Naive thymus-derived CD4-positive, alpha-beta T cell (primary cell): ENCODE measurements at regions not wholly inside any gene's neighbourhood (a gene's known extent, or its start where the extent isn't known, plus 50 kb on each side); places are given as distances from the start of the nearest gene placed in this dataset.
A peak's percentile ranks its signal among the peaks of the same experiment; 100 is the strongest.

ENCODE experiments used
- ATAC-seq: fragments of 150-1000 bp; cut with Tn5 transposase; 2 replicates; pipeline ENCODE4 v1.10.0; 2021; ENCODE audit warnings: mild to moderate bottlenecking, moderate library complexity
- CTCF ChIA-PET: fragments of 350-600 bp; sonication (Branson Sonifier 250); formaldehyde crosslinking; loops from one replicate; lab custom pipeline; 2021; ENCODE audit warnings: antibody characterized with exemption; lab: Charles Lee
- POLR2A ChIA-PET: fragments of 350-600 bp; sonication (Branson Sonifier 250); formaldehyde crosslinking; loops from one replicate; lab custom pipeline; 2021; ENCODE audit warnings: antibody characterized with exemption, inconsistent platforms; lab: Charles Lee
- DNase-seq, 9 donors: peaks; one replicate each; pipeline versions ENCODE4 v3.0.0 to v3.0.0-alpha.2; 2020 to 2022; ENCODE audit warnings: mixed read lengths in 1 of 9
- H3K27ac ChIP-seq: one replicate; pipeline ENCODE4 v1.7.0; 2013; ENCODE audit warnings: mild to moderate bottlenecking, low read depth, low read length, moderate library complexity
- H3K27me3 ChIP-seq, 2 donors: one replicate each; pipeline ENCODE4 v1.7.0; 2013; ENCODE audit warnings: low read length in 2 of 2, mild to moderate bottlenecking in 2 of 2, moderate library complexity in 2 of 2; ENCODE audit not compliant: control insufficient read depth in 2 of 2, insufficient read depth in 2 of 2
- H3K36me3 ChIP-seq, 3 experiments: 1 replicate in 2 of 3; 2 replicates in 1 of 3; pipeline ENCODE4 v1.7.0; 2013; ENCODE audit warnings: low read length in 3 of 3, mild to moderate bottlenecking in 3 of 3, moderate library complexity in 1 of 3; ENCODE audit not compliant: insufficient read depth in 3 of 3, control insufficient read depth in 2 of 3
- H3K4me1 ChIP-seq, 2 donors: one replicate each; pipeline ENCODE4 v1.7.0; 2013; ENCODE audit warnings: low read length in 2 of 2, mild to moderate bottlenecking in 2 of 2, moderate library complexity in 1 of 2; ENCODE audit not compliant: control insufficient read depth in 2 of 2, insufficient read depth in 2 of 2
- H3K4me3 ChIP-seq: 2 replicates; pipeline ENCODE4 v1.7.0; 2013; ENCODE audit warnings: mild to moderate bottlenecking, low read length
- H3K9me3 ChIP-seq, 3 experiments: 1 replicate in 2 of 3; 2 replicates in 1 of 3; pipeline ENCODE4 v1.7.0; 2013; ENCODE audit warnings: low read length in 3 of 3; ENCODE audit not compliant: control insufficient read depth in 2 of 3
- H3K27ac Mint-ChIP-seq, 9 donors: one replicate each; pipeline ENCODE4 v1.8.0; 2020 to 2022; ENCODE audit warnings: mixed read lengths in 9 of 9, mild to moderate bottlenecking in 8 of 9, moderate library complexity in 5 of 9, inconsistent platforms in 2 of 9
- H3K27me3 Mint-ChIP-seq, 5 donors: one replicate each; pipeline ENCODE4 v1.8.0; 2021 to 2022; ENCODE audit warnings: mixed read lengths in 5 of 5, mild to moderate bottlenecking in 1 of 5
- H3K36me3 Mint-ChIP-seq, 5 donors: one replicate each; pipeline ENCODE4 v1.8.0; 2020 to 2022; ENCODE audit warnings: mixed read lengths in 5 of 5, mild to moderate bottlenecking in 3 of 5, inconsistent platforms in 1 of 5
- H3K4me1 Mint-ChIP-seq, 7 donors: one replicate each; pipeline ENCODE4 v1.8.0; 2020 to 2022; ENCODE audit warnings: mixed read lengths in 7 of 7, mild to moderate bottlenecking in 3 of 7, inconsistent platforms in 1 of 7
- H3K4me3 Mint-ChIP-seq, 10 donors: one replicate each; pipeline ENCODE4 v1.8.0; 2020 to 2022; ENCODE audit warnings: mild to moderate bottlenecking in 10 of 10, mixed read lengths in 10 of 10, moderate library complexity in 6 of 10, inconsistent platforms in 2 of 10
- H3K9me3 Mint-ChIP-seq, 11 donors: one replicate each; pipeline ENCODE4 v1.8.0; 2020 to 2022; ENCODE audit warnings: mixed read lengths in 11 of 11, mild to moderate bottlenecking in 4 of 11, inconsistent platforms in 1 of 11, moderate library complexity in 1 of 11
- intact Hi-C, 2 donors: fragments of 100-400 bp; cut with micrococcal nuclease; formaldehyde crosslinking; loops; one replicate each; pipeline ENCODE4 v1.15.1; 2023

DNA sequence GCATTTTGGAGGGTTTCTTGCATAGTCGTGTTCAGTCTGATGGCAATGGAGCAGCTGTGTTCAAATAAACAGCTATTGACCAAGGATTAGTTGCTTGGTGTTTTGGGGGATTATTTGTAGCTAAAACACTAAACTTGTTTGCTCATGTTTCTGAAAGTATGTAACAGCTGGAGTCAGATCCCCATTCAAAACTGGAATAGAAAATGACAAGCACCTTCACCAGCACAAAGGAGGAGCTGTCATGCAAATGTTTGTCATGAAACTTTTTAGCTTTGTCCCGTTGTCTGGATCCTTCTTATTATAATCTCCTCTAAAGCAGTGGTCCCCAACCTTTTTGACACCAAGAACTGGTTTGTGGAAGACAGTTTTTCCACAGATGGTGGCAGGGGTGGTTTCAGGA, 96.9 kb upstream of the ZNF236 start:
- peaks cover 3 to 10% (median 5%) of the 10 kb centered on the region in 5 donors for H3K36me3 Mint-ChIP-seq
- peaks cover 0 to 16% (median 8%) of the 10 kb centered on the region in 11 donors for H3K9me3 Mint-ChIP-seq
- H3K4me3 ChIP-seq, result no peak overlapping the region
- ChIA-PET POLR2A (interaction anchor here (0.7 kb wide), 1 partner anchor 227 kb away, joined by 6 read pairs; no protein-coding TSS in a partner anchor), CTCF (interaction anchor here (0.6 to 1.3 kb wide), 3 partner anchors 207 to 329 kb away, joined by 3 to 4 read pairs (median 3); no protein-coding TSS in a partner anchor)
- H3K27ac Mint-ChIP-seq, result no peak overlapping the region
- peaks cover 32 to 33% of the 10 kb centered on the region in 2 donors for H3K4me1 ChIP-seq
- H3K27me3 ChIP-seq, result no peaks in the 10 kb centered on the region
- H3K36me3 ChIP-seq, result no peaks in the 10 kb centered on the region
- H3K27me3 Mint-ChIP-seq, result peaks cover 0 to 49% (median 0%) of the 10 kb centered on the region in 5 donors
- no peaks in the 10 kb centered on the region for H3K9me3 ChIP-seq
- peaks cover 27 to 56% (median 39%) of the 10 kb centered on the region in 7 donors for H3K4me1 Mint-ChIP-seq
- intact Hi-C loops, result loop anchor here in 1 of 2 donors (10.0 kb wide), 1 partner anchor 379 kb away; no protein-coding TSS in a partner anchor
- no peak overlapping the region for H3K27ac ChIP-seq
- ATAC-seq (no peak), DNase-seq (no peak)
- H3K4me3 Mint-ChIP-seq, result no peak overlapping the region

DNA sequence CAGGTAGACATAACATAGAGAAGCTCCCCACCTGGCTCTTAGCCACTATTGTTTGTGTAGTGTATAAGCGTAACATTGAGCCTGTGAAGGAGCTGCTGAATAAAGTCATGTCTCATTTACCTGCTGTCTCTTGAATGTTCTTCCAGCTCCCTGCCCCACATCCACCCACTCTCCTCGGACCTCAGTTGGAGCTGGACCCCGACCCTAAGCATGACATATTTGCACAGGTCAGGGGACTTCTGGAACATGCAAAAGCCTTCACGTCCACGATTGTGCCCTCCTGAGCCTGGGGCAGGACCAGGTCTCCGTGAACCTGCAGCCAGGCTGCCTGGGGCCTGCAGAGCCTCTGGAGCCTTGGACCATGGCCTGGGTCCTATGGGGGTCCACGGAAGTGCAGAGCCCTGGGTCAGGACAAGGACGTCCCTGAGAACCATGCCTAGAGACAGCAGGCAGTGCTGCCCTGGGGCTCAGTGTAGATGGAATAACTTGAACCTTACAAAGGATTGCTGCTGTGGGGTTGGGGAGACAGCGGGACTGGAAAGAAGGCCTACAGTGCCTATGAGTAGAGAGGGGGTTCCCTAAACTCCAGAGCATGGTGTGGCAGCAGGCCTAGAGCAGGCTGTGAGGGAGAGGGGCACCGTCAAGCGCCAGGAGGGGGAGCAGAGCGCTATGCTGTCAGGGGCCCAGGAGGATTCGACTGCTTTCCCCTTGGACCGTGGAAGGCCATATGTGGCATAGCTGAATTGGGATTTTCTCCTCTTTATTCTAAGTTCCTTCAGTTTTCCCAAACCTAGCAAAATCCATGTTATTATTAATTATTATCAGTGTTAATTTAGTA, 99.9 kb upstream of the ZNF236 start:
- Histone ChIP-seq H3K36me3 (no peaks in the 10 kb centered on the region), H3K4me3 (no peak overlapping the region), H3K27me3 (no peaks in the 10 kb centered on the region), H3K9me3 (no peaks in the 10 kb centered on the region), H3K27ac (no peak overlapping the region), H3K4me1 (peaks cover 41 to 45% of the 10 kb centered on the region in 2 donors)
- Mint-ChIP-seq H3K36me3 (peaks cover 0 to 11% (median 0%) of the 10 kb centered on the region in 5 donors), H3K9me3 (peaks cover 0 to 4% (median 0%) of the 10 kb centered on the region in 11 donors), H3K27ac (peak overlapping the region in 5 of 9 donors; percentile 34 to 84 (median 63)), H3K27me3 (peaks cover 0 to 27% (median 0%) of the 10 kb centered on the region in 5 donors), H3K4me1 (peaks cover 34 to 62% (median 50%) of the 10 kb centered on the region in 7 donors), H3K4me3 (peak overlapping the region in 7 of 10 donors; percentile 78 to 94 (median 86))
- ChIA-PET POLR2A (interaction anchor here (1.3 kb wide), 1 partner anchor 17 kb away, joined by 3 read pairs; no protein-coding TSS in a partner anchor), CTCF (interaction anchor here (1.0 to 3.1 kb wide), 2 partner anchors 13 to 322 kb away, joined by 3 to 18 read pairs; no protein-coding TSS in a partner anchor)
- ATAC-seq (no peak), DNase-seq (no peak)
- intact Hi-C loops, result loop anchor here (5.0 to 10.0 kb wide), 5 partner anchors 65 to 382 kb away; partner anchors contain the start of gene ZNF236 (in 2 of the 2)

DNA sequence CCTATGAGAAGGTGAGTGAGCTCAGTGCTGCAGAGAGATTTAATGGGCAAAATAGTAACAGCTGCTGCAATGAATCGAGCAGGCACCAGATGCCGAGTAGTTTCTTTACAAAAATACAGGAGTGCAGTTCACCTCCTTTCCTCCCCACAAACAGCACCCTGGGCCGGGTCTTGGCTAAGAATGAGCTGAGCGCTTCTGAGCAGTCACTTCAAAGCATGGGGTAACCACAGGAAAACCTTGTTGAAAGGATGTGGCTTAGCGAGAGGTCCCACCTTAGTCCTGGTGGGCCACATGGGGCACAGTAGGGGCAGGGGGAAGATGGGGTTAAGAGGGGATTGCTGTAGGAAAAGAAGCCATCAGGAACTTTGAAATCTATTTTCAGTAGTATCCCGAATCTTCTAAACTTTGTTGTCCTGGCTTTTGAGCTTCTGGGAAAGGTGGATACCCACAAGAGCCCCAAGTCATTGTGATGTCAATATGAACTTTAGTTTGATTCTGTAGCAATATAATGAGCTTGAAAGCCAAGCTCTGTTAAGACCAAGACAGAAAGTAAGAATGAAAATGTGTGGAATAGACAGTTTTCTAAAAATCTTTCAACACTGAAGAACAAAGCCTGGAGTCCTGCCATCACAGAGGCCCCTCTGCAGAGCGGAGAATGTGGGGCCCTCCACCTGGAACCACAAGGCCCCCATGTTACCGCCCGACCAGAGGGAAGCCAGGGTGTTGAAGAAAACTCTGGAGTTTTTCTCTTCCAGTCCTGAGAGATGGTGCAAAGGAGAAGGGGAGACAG, 101.0 kb upstream of the ZNF236 start:
- intact Hi-C loops, result loop anchor here (1.0 to 10.0 kb wide), 10 partner anchors 11 to 383 kb away; partner anchors contain the start of gene ZNF236 (in 2 of the 2)
- Histone ChIP-seq H3K4me1 (peaks cover 41 to 45% of the 10 kb centered on the region in 2 donors), H3K36me3 (no peaks in the 10 kb centered on the region), H3K27ac (no peak overlapping the region), H3K9me3 (no peaks in the 10 kb centered on the region), H3K27me3 (no peaks in the 10 kb centered on the region), H3K4me3 (peak overlapping the region; percentile 43)
- Mint-ChIP-seq H3K36me3 (peaks cover 0 to 11% (median 0%) of the 10 kb centered on the region in 5 donors), H3K9me3 (peaks cover 0 to 6% (median 0%) of the 10 kb centered on the region in 11 donors), H3K4me1 (peaks cover 34 to 62% (median 50%) of the 10 kb centered on the region in 7 donors), H3K4me3 (peak overlapping the region; percentile 78 to 94 (median 85)), H3K27me3 (peaks cover 0 to 30% (median 0%) of the 10 kb centered on the region in 5 donors), H3K27ac (peak overlapping the region; percentile 16 to 89 (median 84))
- peak; percentile 29 to 89 (median 84) for DNase-seq
- ChIA-PET CTCF (interaction anchor here (0.9 to 3.1 kb wide), 4 partner anchors 12 to 321 kb away, joined by 3 to 18 read pairs (median 6); no protein-coding TSS in a partner anchor), POLR2A (interaction anchor here (0.6 to 1.3 kb wide), 5 partner anchors 18 to 411 kb away, joined by 3 to 10 read pairs (median 4); partner anchors contain the start of gene MBP)
- peak; percentile 95 for ATAC-seq

DNA sequence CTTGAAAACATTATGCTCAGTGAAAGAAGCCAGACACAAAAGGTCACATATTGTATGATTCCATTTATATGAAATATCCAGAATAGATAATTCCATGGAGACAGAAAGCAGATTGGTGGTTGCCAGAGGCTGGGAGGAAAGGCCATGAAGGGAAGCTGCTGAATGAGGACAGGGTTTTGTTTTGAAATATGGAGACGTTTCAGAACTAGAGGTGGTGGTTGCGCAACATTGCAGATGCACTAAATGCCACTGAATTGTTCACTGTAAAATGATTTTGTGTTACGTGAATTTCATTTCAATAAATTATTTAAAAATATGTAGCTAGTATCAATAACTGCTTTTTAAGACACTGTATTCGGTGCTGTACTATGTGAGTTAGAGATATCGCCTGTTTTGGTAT, 101.7 kb upstream of the ZNF236 start:
- peaks cover 0 to 25% (median 0%) of the 10 kb centered on the region in 5 donors for H3K27me3 Mint-ChIP-seq
- POLR2A ChIA-PET, result interaction anchor here (0.6 to 1.2 kb wide), 3 partner anchors 228 to 412 kb away, joined by 3 to 10 read pairs (median 4); partner anchors contain the start of gene MBP
- Histone ChIP-seq H3K36me3 (no peaks in the 10 kb centered on the region), H3K4me1 (peaks cover 41 to 45% of the 10 kb centered on the region in 2 donors), H3K4me3 (peak overlapping the region; percentile 43), H3K27ac (no peak overlapping the region), H3K9me3 (no peaks in the 10 kb centered on the region), H3K27me3 (no peaks in the 10 kb centered on the region)
- peaks cover 34 to 62% (median 50%) of the 10 kb centered on the region in 7 donors for H3K4me1 Mint-ChIP-seq
- CTCF ChIA-PET, result interaction anchor here (0.5 to 3.1 kb wide), 4 partner anchors 11 to 982 kb away, joined by 3 to 18 read pairs (median 6); no protein-coding TSS in a partner anchor
- H3K4me3 Mint-ChIP-seq, result peak overlapping the region; percentile 78 to 94 (median 85)
- H3K27ac Mint-ChIP-seq, result peak overlapping the region in 7 of 9 donors; percentile 63 to 88 (median 85)
- DNase-seq (peak in 1 of 9 donors; percentile 12), ATAC-seq (no peak)
- intact Hi-C loops, result loop anchor here (1.0 to 10.0 kb wide), 10 partner anchors 10 to 384 kb away; partner anchors contain the start of gene ZNF236 (in 2 of the 2)
- peaks cover 0 to 6% (median 0%) of the 10 kb centered on the region in 11 donors for H3K9me3 Mint-ChIP-seq
- peaks cover 0 to 11% (median 0%) of the 10 kb centered on the region in 5 donors for H3K36me3 Mint-ChIP-seq

DNA sequence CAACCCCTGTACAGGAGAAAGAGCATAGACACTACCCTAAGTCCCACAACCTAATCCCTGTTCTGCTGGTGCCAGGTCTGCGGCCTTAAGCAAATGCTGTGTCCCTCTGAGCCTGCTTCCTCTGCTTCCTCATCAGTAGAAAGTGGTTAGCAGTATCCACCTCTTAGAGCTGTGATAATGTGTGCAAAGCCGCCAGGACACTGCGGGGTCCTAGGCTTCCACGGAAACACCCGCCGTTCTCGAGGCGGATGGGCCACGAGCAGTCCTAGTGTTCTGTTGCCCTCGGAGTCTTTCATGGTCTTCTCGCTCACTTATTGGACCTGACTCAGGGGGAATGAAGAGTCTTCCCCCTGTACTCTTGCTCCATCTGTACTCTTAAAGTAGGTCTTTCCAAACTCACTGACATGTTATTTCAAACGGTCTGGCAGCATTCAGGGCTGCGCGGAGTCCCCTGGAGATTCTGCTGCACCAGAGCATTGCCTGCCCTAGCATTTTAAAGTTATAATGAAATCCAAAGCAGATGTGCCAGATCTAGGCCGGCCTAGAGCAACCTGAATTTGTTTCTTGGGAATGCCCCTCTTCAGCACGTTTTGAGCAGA, 107.2 kb upstream of the ZNF236 start:
- H3K27me3 Mint-ChIP-seq, result peaks cover 0 to 17% (median 0%) of the 10 kb centered on the region in 5 donors
- no peaks in the 10 kb centered on the region for H3K9me3 ChIP-seq
- no peak overlapping the region for H3K27ac ChIP-seq
- H3K27ac Mint-ChIP-seq, result no peak overlapping the region
- peaks cover 0 to 4% (median 0%) of the 10 kb centered on the region in 5 donors for H3K36me3 Mint-ChIP-seq
- H3K27me3 ChIP-seq, result no peaks in the 10 kb centered on the region
- H3K4me3 Mint-ChIP-seq, result no peak overlapping the region
- H3K4me3 ChIP-seq, result no peak overlapping the region
- peaks cover 0 to 6% (median 0%) of the 10 kb centered on the region in 11 donors for H3K9me3 Mint-ChIP-seq
- ATAC-seq, result no peak
- peaks cover 5 to 19% (median 9%) of the 10 kb centered on the region in 7 donors for H3K4me1 Mint-ChIP-seq
- H3K36me3 ChIP-seq, result no peaks in the 10 kb centered on the region
- H3K4me1 ChIP-seq, result peaks cover 7 to 9% of the 10 kb centered on the region in 2 donors
- no peak for DNase-seq
- ChIA-PET CTCF (interaction anchor here (1.6 kb wide), 1 partner anchor 316 kb away, joined by 6 read pairs; no protein-coding TSS in a partner anchor), POLR2A (no interaction called here)
- intact Hi-C loops, result no loop called here
